DOHH2 (cell line): ENCODE measurements at regions not wholly inside any gene's neighbourhood (a gene's known extent, or its start where the extent isn't known, plus 50 kb on each side); places are given as distances from the start of the nearest gene placed in this dataset.

Experiments
- H3F3A ChIP-seq: fragments of 200-600 bp; sonication (generic), shearing (Covaris generic); 2 replicates; pipeline ENCODE4 v1.6.0; 2016; ENCODE audit warnings: antibody characterized with exemption, mild to moderate bottlenecking; ENCODE audit not compliant: control insufficient read depth, insufficient read depth
- H3K27ac ChIP-seq: fragments of 200-600 bp; sonication (generic); 2 replicates; pipeline ENCODE4 v1.5.1; 2014; ENCODE audit warnings: low read depth, mild to moderate bottlenecking, low read length, moderate library complexity
- H3K27me3 ChIP-seq: fragments of 200-600 bp; sonication (generic); 2 replicates; pipeline ENCODE4 v1.6.1; 2014; ENCODE audit warnings: mild to moderate bottlenecking, low read length, mixed read lengths; ENCODE audit not compliant: control insufficient read depth
- H3K36me3 ChIP-seq: fragments of 200-600 bp; sonication (generic); 2 replicates; pipeline ENCODE4 v1.6.1; 2014; ENCODE audit warnings: mild to moderate bottlenecking, low read length, moderate library complexity, mixed read lengths; ENCODE audit not compliant: control insufficient read depth
- H3K4me1 ChIP-seq: fragments of 200-600 bp; sonication (generic); 2 replicates; pipeline ENCODE4 v1.6.1; 2014; ENCODE audit warnings: mild to moderate bottlenecking, low read length, mixed read lengths; ENCODE audit not compliant: control insufficient read depth
- H3K4me2 ChIP-seq: fragments of 200-600 bp; sonication (generic); 2 replicates; pipeline ENCODE4 v1.6.0; 2014; ENCODE audit warnings: mild to moderate bottlenecking, low read length, moderate library complexity
- H3K4me3 ChIP-seq: fragments of 200-600 bp; sonication (generic); 2 replicates; pipeline ENCODE4 v1.5.1; 2014; ENCODE audit warnings: mild to moderate bottlenecking, low read length, mixed read lengths
- H3K79me2 ChIP-seq: fragments of 200-600 bp; sonication (generic); 2 replicates; pipeline ENCODE4 v1.6.1; 2014; ENCODE audit warnings: mild to moderate bottlenecking, low read length, mixed read lengths; ENCODE audit not compliant: control insufficient read depth
- H3K9me2 ChIP-seq: fragments of 200-600 bp; sonication (generic); replicated peaks from 2 replicates; pipeline ENCODE4 v1.6.1; 2014; ENCODE audit warnings: mild to moderate bottlenecking, low read length, mixed read lengths; ENCODE audit not compliant: control insufficient read depth
- H3K9me3 ChIP-seq: fragments of 200-600 bp; sonication (generic); 2 replicates; pipeline ENCODE4 v1.6.1; 2014; ENCODE audit warnings: antibody characterized with exemption, low read length, mixed read lengths; ENCODE audit not compliant: control insufficient read depth, insufficient read depth
- H4K20me1 ChIP-seq: fragments of 200-600 bp; sonication (generic); 2 replicates; pipeline ENCODE4 v1.6.0; 2014; ENCODE audit warnings: low read depth, mild to moderate bottlenecking, antibody characterized with exemption, low read length, moderate library complexity; ENCODE audit not compliant: control insufficient read depth, insufficient read depth
- CTCF ChIP-seq: fragments of 200-600 bp; sonication (generic); IDR thresholded peaks from one replicate; pipeline ENCODE4 v1.5.1; 2014; ENCODE audit warnings: antibody characterized with exemption, mild to moderate bottlenecking, low read depth, low read length; ENCODE audit not compliant: poor library complexity, severe bottlenecking
- EZH2phosphoT487 ChIP-seq: fragments of 200-600 bp; sonication (generic); IDR thresholded peaks from 2 replicates; pipeline ENCODE4 v1.6.1; 2017; ENCODE audit warnings: borderline replicate concordance, mild to moderate bottlenecking, antibody characterized with exemption, low read length, moderate library complexity, mixed read lengths

DNA sequence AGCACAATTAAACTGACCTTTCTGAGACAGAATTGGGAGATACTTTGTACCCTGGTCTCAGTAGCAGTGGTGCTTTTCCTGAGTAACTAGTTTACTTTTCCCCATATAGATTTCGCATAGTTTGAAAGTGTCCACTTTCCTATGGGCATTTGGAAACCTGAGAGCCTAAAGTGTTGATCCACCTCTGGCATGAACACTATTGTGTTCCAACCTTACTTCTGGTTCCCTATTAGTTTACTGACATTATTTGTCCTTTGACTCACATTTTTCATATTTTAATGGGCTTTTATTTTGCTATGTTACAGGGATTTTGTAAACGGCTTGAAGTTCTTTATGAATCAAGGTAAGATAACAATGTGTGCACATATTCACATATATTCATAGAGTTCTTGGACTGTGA lies 103.7 kb downstream of the CBLL2 start:
- no peak for TF ChIP-seq EZH2phosphoT487
- no peak for TF ChIP-seq CTCF

DNA sequence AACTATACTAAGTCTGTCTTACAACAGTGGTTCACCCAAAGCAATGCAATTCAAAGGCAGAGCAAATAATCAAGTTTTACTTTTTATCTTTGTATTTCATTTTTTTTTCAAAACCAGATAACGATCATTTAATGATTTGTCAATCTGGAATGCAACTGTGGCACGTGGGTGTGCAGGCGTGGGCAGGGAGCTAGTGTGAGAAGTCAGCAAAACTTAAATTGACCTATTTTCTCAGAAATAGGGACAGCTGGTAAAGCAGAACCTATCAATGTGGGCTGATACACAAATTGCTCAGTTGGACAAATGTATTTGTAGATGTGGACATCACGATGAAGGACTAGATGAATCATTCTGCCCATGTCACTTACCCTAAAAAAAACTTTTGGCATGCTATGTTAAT lies 105.6 kb downstream of the CBLL2 start:
- Histone ChIP-seq H3K9me3 (no peaks in the 10 kb centered on the region), H3K27me3 (no peaks in the 10 kb centered on the region), H4K20me1 (no peaks in the 10 kb centered on the region), H3F3A (no peaks in the 10 kb centered on the region), H3K9me2 (no peaks in the 10 kb centered on the region), H3K79me2 (no peaks in the 10 kb centered on the region), H3K27ac (no peak overlapping the region), H3K4me1 (no peaks in the 10 kb centered on the region), H3K36me3 (no peaks in the 10 kb centered on the region), H3K4me2 (no peak overlapping the region), H3K4me3 (no peak overlapping the region)
- TF ChIP-seq CTCF (no peak), EZH2phosphoT487 (no peak)

More for the DNA sequence above, 103.7 kb downstream of the CBLL2 start:
- Histone ChIP-seq H3K36me3 (no peaks in the 10 kb centered on the region), H3K4me1 (no peaks in the 10 kb centered on the region), H3K79me2 (no peaks in the 10 kb centered on the region), H4K20me1 (no peaks in the 10 kb centered on the region), H3K4me3 (no peak overlapping the region), H3K4me2 (no peak overlapping the region), H3K9me3 (no peaks in the 10 kb centered on the region), H3K27me3 (no peaks in the 10 kb centered on the region), H3F3A (no peaks in the 10 kb centered on the region), H3K9me2 (no peaks in the 10 kb centered on the region), H3K27ac (no peak overlapping the region)

GRCh38 chrX:22383988-22384387 lies 111.3 kb downstream of the CBLL2 start:
- H3K79me2 ChIP-seq, result no peaks in the 10 kb centered on the region
- no peaks in the 10 kb centered on the region for H3K27me3 ChIP-seq
- TF ChIP-seq CTCF (no peak), EZH2phosphoT487 (no peak)
- no peaks in the 10 kb centered on the region for H3K36me3 ChIP-seq
- no peak overlapping the region for H3K4me2 ChIP-seq
- H4K20me1 ChIP-seq, result no peaks in the 10 kb centered on the region
- no peaks in the 10 kb centered on the region for H3K9me2 ChIP-seq
- H3K4me1 ChIP-seq, result no peaks in the 10 kb centered on the region
- H3K27ac ChIP-seq, result no peak overlapping the region
- no peaks in the 10 kb centered on the region for H3F3A ChIP-seq
- H3K4me3 ChIP-seq, result no peak overlapping the region
- H3K9me3 ChIP-seq, result no peaks in the 10 kb centered on the region
